ENCODE measurements at regions not wholly inside any gene's neighbourhood (a gene's known extent, or its start where the extent isn't known, plus 50 kb on each side); places are given as distances from the start of the nearest gene placed in this dataset.

GRCh38 chr12:98156697-98157096 is 358.7 kb upstream of the TMPO start:
- TF ChIP-seq, protein P1, sequence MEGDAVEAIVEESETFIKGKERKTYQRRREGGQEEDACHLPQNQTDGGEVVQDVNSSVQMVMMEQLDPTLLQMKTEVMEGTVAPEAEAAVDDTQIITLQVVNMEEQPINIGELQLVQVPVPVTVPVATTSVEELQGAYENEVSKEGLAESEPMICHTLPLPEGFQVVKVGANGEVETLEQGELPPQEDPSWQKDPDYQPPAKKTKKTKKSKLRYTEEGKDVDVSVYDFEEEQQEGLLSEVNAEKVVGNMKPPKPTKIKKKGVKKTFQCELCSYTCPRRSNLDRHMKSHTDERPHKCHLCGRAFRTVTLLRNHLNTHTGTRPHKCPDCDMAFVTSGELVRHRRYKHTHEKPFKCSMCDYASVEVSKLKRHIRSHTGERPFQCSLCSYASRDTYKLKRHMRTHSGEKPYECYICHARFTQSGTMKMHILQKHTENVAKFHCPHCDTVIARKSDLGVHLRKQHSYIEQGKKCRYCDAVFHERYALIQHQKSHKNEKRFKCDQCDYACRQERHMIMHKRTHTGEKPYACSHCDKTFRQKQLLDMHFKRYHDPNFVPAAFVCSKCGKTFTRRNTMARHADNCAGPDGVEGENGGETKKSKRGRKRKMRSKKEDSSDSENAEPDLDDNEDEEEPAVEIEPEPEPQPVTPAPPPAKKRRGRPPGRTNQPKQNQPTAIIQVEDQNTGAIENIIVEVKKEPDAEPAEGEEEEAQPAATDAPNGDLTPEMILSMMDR (IDR thresholded peaks at IDR 0.05 in 8 of 11, conservative IDR thresholded peaks at IDR 0.05 in 3 of 11): no peak
- no peak for TF ChIP-seq POLR2A (IDR thresholded peaks at IDR 0.05)
- TF ChIP-seq POLR2AphosphoS5 (IDR thresholded peaks at IDR 0.05): no peak

All from spleen (tissue), 7 donors.